Liver (tissue), 8 donors: ENCODE measurements at regions not wholly inside any gene's neighbourhood (a gene's known extent, or its start where the extent isn't known, plus 50 kb on each side); places are given as distances from the start of the nearest gene placed in this dataset.
"Not testable (repeated sequence)": the region's sequence is repeated elsewhere in the genome, so short reads cannot be mapped to it uniquely, and the experiment has no call there.

Source experiments
- DNase-seq: peaks from one replicate; pipeline ENCODE4 v3.0.0-alpha.2; 2017; ENCODE audit warnings: low spot score
- H3K27ac ChIP-seq, 2 donors: one replicate each; pipeline ENCODE4 v1.7.0; 2013; ENCODE audit warnings: inconsistent platforms in 2 of 2, low read length in 2 of 2, control low read depth in 1 of 2, low read depth in 1 of 2, mild to moderate bottlenecking in 1 of 2
- H3K27me3 ChIP-seq, 4 donors: one replicate each; pipeline versions ENCODE4 v1.6.1 to v1.7.0; 2013; ENCODE audit warnings: low read length in 3 of 4, inconsistent platforms in 1 of 4, mild to moderate bottlenecking in 1 of 4, moderate library complexity in 1 of 4; ENCODE audit not compliant: control insufficient read depth in 4 of 4, insufficient read depth in 4 of 4
- H3K36me3 ChIP-seq, 4 donors: one replicate each; pipeline versions ENCODE4 v1.6.1 to v1.7.0; 2013; ENCODE audit warnings: low read length in 3 of 4, mild to moderate bottlenecking in 3 of 4, low read depth in 1 of 4, moderate library complexity in 1 of 4; ENCODE audit not compliant: control insufficient read depth in 4 of 4, insufficient read depth in 3 of 4
- H3K4me1 ChIP-seq, 4 donors: one replicate each; pipeline versions ENCODE4 v1.6.1 to v1.7.0; 2013; ENCODE audit warnings: low read length in 3 of 4, mild to moderate bottlenecking in 3 of 4, moderate library complexity in 1 of 4; ENCODE audit not compliant: control insufficient read depth in 4 of 4, insufficient read depth in 4 of 4
- H3K4me3 ChIP-seq, 3 donors: one replicate each; pipeline versions ENCODE4 v1.6.1 to v1.7.0; 2013; ENCODE audit warnings: low read length in 3 of 3, control low read depth in 1 of 3, low read depth in 1 of 3, mild to moderate bottlenecking in 1 of 3
- H3K9ac ChIP-seq, 2 donors: one replicate each; pipeline ENCODE4 v1.7.0; 2013; ENCODE audit warnings: low read length in 2 of 2, mild to moderate bottlenecking in 2 of 2, moderate library complexity in 2 of 2, control low read depth in 1 of 2, low read depth in 1 of 2
- H3K9me3 ChIP-seq, 4 donors: one replicate each; pipeline versions ENCODE4 v1.6.1 to v1.7.0; 2013; ENCODE audit warnings: low read length in 3 of 4; ENCODE audit not compliant: control insufficient read depth in 4 of 4
- EGR1 ChIP-seq, 2 donors: IDR thresholded peaks; 2 replicates each; pipeline ENCODE4 v1.6.1; 2016 to 2018; ENCODE audit warnings: antibody characterized with exemption in 2 of 2, low read depth in 2 of 2
- FOXA1 ChIP-seq: IDR thresholded peaks from 2 replicates; pipeline ENCODE4 v1.6.1; 2016; ENCODE audit warnings: antibody characterized with exemption
- FOXA2 ChIP-seq: IDR thresholded peaks from 2 replicates; pipeline ENCODE4 v1.6.1; 2016; ENCODE audit warnings: antibody characterized with exemption
- GABPA ChIP-seq, 2 donors: IDR thresholded peaks in 1 of 2; conservative IDR thresholded peaks in 1 of 2; 2 replicates each; pipeline ENCODE4 v1.6.1; 2016; ENCODE audit warnings: antibody characterized with exemption in 2 of 2, mild to moderate bottlenecking in 1 of 2, moderate library complexity in 1 of 2
- NR2F2 ChIP-seq: IDR thresholded peaks from 2 replicates; pipeline ENCODE4 v1.6.1; 2016; ENCODE audit warnings: antibody characterized with exemption
- RAD21 ChIP-seq, 2 donors: IDR thresholded peaks; 2 replicates each; pipeline ENCODE4 v1.6.1; 2016; ENCODE audit warnings: antibody characterized with exemption in 2 of 2, mild to moderate bottlenecking in 2 of 2
- ZBTB33 ChIP-seq: IDR thresholded peaks from 2 replicates; pipeline ENCODE4 v1.6.1; 2016; ENCODE audit warnings: antibody characterized with exemption
- WGBS: extraction: QIAGEN DNeasy Blood & Tissue Kit; methylation state at CpG from one replicate; pipeline ENCODE4 v1.1.7; 2013; 5-methylcytosine and 5-hydroxymethylcytosine counted together
- TF ChIP-seq, protein P1 (sequence below): IDR thresholded peaks from 2 replicates; pipeline ENCODE4 v1.6.1; 2016; ENCODE audit warnings: antibody characterized with exemption
- TF ChIP-seq, protein P2 (sequence below): IDR thresholded peaks from 2 replicates; pipeline ENCODE4 v1.6.1; 2016; ENCODE audit warnings: antibody characterized with exemption
- TF ChIP-seq, protein P3 (sequence below): fragments of 150-350 bp; IDR thresholded peaks from 2 replicates; pipeline ENCODE4 v1.5.1; 2017; ENCODE audit warnings: improper control_type of control experiment, low read depth, low read length; ENCODE audit not compliant: missing input control
- donor health status: healthy.
- donor health status: healthy.
- donor health status: healthy.
- donor health status: healthy.
- donor health status: healthy.

DNA sequence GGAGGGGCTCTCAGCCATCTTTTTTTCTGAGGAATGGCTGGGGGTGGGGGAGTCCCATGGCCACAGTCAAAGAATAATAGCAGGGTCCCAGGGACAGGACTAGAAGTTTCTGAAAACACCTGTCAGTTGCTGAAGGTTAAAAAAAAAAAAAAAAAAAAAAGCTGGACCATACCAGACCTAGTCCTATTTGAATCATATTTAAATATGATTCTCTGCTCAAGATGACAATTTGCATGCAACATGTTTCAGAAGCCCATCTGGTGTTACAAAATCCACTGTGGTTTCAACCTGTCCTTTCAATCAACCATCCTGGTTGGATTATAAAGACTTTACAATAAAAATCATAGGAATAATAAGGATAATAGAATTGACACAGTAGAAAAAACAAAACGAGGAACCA is 153.7 kb downstream of the TENT5C start:
- no peak overlapping the region for H3K27ac ChIP-seq
- H3K4me1 ChIP-seq: peaks cover 2 to 16% (median 10%) of the 10 kb centered on the region in 4 donors
- no peak overlapping the region for H3K9ac ChIP-seq
- DNase-seq: no peak
- no peaks in the 10 kb centered on the region for H3K9me3 ChIP-seq
- 30% methylated on average over 1 of the region's 1 CpG for WGBS
- no peak for TF ChIP-seq ZBTB33
- no peak for TF ChIP-seq FOXA2
- TF ChIP-seq NR2F2: no peak
- H3K27me3 ChIP-seq: no peaks in the 10 kb centered on the region
- H3K4me3 ChIP-seq: no peak overlapping the region
- no peaks in the 10 kb centered on the region for H3K36me3 ChIP-seq

DNA sequence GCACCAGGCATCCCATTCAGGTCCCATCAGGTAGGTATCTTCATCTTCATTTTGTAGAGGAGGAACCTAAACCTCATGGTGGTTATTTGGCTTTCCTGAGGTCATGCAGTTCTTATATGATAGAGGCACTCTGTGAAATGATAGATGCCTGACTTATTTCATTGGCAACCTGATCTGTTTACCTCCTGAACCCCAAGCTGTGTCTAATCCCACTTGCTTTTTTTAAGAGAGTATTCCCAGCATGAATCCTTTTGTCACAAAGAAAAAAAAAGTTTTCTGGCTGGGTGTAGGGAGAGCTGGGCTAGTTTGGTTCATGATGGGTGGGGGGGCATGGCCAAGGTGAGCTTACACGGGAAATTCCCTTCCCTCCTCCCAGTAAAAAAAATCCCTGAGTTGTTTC is 154.2 kb downstream of the TENT5C start:
- Histone ChIP-seq H3K27ac (no peak overlapping the region), H3K27me3 (no peaks in the 10 kb centered on the region), H3K4me3 (no peak overlapping the region), H3K9me3 (no peaks in the 10 kb centered on the region), H3K36me3 (no peaks in the 10 kb centered on the region), H3K4me1 (peaks cover 2 to 12% (median 8%) of the 10 kb centered on the region in 4 donors), H3K9ac (no peak overlapping the region)
- TF ChIP-seq, protein P1, sequence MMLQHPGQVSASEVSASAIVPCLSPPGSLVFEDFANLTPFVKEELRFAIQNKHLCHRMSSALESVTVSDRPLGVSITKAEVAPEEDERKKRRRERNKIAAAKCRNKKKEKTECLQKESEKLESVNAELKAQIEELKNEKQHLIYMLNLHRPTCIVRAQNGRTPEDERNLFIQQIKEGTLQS: no peak
- TF ChIP-seq GABPA (IDR thresholded peaks at IDR 0.05 in 1 of 2, conservative IDR thresholded peaks at IDR 0.05 in 1 of 2) (no peak), EGR1 (IDR thresholded peaks at IDR 0.05; ENCODE audit: low read depth in 2 of 2) (no peak), ZBTB33 (no peak), RAD21 (IDR thresholded peaks at IDR 0.05) (no peak), FOXA1 (no peak), NR2F2 (no peak)
- TF ChIP-seq, protein P2, sequence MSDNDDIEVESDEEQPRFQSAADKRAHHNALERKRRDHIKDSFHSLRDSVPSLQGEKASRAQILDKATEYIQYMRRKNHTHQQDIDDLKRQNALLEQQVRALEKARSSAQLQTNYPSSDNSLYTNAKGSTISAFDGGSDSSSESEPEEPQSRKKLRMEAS: no peak
- no peak for DNase-seq
- WGBS: 36% methylated on average over 1 of the region's 1 CpG

DNA sequence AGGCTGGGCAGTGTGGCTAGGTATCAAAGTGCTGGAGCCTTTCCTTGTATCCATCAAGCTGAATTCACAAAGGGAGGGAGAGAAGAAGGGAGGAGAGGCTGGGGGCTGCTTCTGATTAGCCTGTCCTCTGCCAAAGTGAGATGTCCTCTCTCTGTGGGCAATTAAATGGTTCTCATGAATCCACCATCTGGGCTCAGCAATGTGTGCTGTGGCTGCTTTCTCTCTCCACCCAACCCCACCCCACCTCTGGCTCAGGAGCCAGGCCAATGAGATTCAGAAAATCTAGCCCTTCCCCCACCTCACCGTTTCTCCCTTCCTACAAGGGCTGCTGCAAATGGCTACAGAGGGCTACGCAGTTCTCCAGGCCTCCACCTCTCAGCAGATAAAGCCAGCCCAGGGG is 154.6 kb downstream of the TENT5C start:
- DNase-seq: no peak
- H3K27ac ChIP-seq: no peak overlapping the region
- TF ChIP-seq, protein P3, sequence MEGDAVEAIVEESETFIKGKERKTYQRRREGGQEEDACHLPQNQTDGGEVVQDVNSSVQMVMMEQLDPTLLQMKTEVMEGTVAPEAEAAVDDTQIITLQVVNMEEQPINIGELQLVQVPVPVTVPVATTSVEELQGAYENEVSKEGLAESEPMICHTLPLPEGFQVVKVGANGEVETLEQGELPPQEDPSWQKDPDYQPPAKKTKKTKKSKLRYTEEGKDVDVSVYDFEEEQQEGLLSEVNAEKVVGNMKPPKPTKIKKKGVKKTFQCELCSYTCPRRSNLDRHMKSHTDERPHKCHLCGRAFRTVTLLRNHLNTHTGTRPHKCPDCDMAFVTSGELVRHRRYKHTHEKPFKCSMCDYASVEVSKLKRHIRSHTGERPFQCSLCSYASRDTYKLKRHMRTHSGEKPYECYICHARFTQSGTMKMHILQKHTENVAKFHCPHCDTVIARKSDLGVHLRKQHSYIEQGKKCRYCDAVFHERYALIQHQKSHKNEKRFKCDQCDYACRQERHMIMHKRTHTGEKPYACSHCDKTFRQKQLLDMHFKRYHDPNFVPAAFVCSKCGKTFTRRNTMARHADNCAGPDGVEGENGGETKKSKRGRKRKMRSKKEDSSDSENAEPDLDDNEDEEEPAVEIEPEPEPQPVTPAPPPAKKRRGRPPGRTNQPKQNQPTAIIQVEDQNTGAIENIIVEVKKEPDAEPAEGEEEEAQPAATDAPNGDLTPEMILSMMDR: no peak

GRCh38 chr1:117767756-117768155 is 161.7 kb downstream of the GDAP2 start:
- H3K9ac ChIP-seq: not testable (repeated sequence)
- peaks cover 2 to 15% (median 11%) of the 10 kb centered on the region in 4 donors for H3K9me3 ChIP-seq

More for the DNA sequence above, 154.6 kb downstream of the TENT5C start:
- 69% methylated on average over 2 of the region's 2 CpGs for WGBS
- Histone ChIP-seq H3K9me3 (no peaks in the 10 kb centered on the region), H3K4me1 (peaks cover 2 to 9% (median 7%) of the 10 kb centered on the region in 4 donors), H3K4me3 (no peak overlapping the region), H3K36me3 (no peaks in the 10 kb centered on the region), H3K27me3 (no peaks in the 10 kb centered on the region), H3K9ac (no peak overlapping the region)

More at GRCh38 chr1:117767756-117768155, 161.7 kb downstream of the GDAP2 start:
- not testable (repeated sequence) for H3K36me3 ChIP-seq, H3K27me3 ChIP-seq, H3K27ac ChIP-seq, DNase-seq, H3K4me3 ChIP-seq, H3K4me1 ChIP-seq
- WGBS: 77% methylated on average over 1 of the region's 1 CpG
